SK-N-SH treated with all-trans-retinoic acid at 6 μM for 48 hours (cell line): ENCODE measurements at regions not wholly inside any gene's neighbourhood (a gene's known extent, or its start where the extent isn't known, plus 50 kb on each side); places are given as distances from the start of the nearest gene placed in this dataset.

ENCODE experiments used
- ATAC-seq: fragments of 200-7000 bp; cut with Tn5 transposase; 3 replicates; pipeline ENCODE4 v1.9.1; 2020; ENCODE audit warnings: mild to moderate bottlenecking, moderate library complexity
- ARNTL ChIP-seq: fragments of 450-650 bp; formaldehyde crosslinking; IDR thresholded peaks from 2 replicates; pipeline ENCODE4 v1.5.0; 2020; ENCODE audit warnings: low read depth, mild to moderate bottlenecking, moderate library complexity, borderline replicate concordance
- BACH2 ChIP-seq: fragments of 250-450 bp; sonication (Bioruptor Pico); IDR thresholded peaks from 2 replicates; pipeline ENCODE4 v1.9.0; 2021; ENCODE audit warnings: mild to moderate bottlenecking, borderline replicate concordance
- CREB5 ChIP-seq: fragments of 250-450 bp; sonication (Bioruptor Pico); IDR thresholded peaks from 2 replicates; pipeline ENCODE4 v1.5.1; 2020; ENCODE audit warnings: low read depth, mild to moderate bottlenecking, moderate library complexity
- CSDC2 ChIP-seq: fragments of 250-450 bp; sonication (Bioruptor Pico); IDR thresholded peaks from 2 replicates; pipeline ENCODE4 v1.5.0; 2020; ENCODE audit warnings: mild to moderate bottlenecking, moderate library complexity
- CSRNP3 ChIP-seq: fragments of 250-450 bp; sonication (Bioruptor Pico); IDR thresholded peaks from 2 replicates; pipeline ENCODE4 v1.5.1; 2021; ENCODE audit warnings: mild to moderate bottlenecking, moderate library complexity
- GLIS3 ChIP-seq: fragments of 250-450 bp; sonication (Bioruptor Pico); IDR thresholded peaks from 2 replicates; pipeline ENCODE4 v1.5.0; 2020; ENCODE audit warnings: mild to moderate bottlenecking, moderate library complexity
- ISL1 ChIP-seq: fragments of 250-450 bp; sonication (Bioruptor Pico); IDR thresholded peaks from 2 replicates; pipeline ENCODE4 v2.1.2; 2022; ENCODE audit warnings: mild to moderate bottlenecking, moderate library complexity
- OSR1 ChIP-seq: fragments of 250-450 bp; sonication (Bioruptor Pico); IDR thresholded peaks from 2 replicates; pipeline ENCODE4 v1.8.0; 2022; ENCODE audit warnings: moderate library complexity, mild to moderate bottlenecking, inconsistent platforms
- PATZ1 ChIP-seq: fragments of 250-450 bp; sonication (Bioruptor Pico); IDR thresholded peaks from 2 replicates; pipeline ENCODE4 v1.8.0; 2020; ENCODE audit warnings: mild to moderate bottlenecking, moderate library complexity, borderline replicate concordance
- POU6F1 ChIP-seq: fragments of 250-450 bp; sonication (Bioruptor Pico); IDR thresholded peaks from 2 replicates; pipeline ENCODE4 v1.8.0; 2021; ENCODE audit warnings: low read depth, mild to moderate bottlenecking, moderate library complexity, borderline replicate concordance
- PPARA ChIP-seq: fragments of 250-450 bp; sonication (Bioruptor Pico); IDR thresholded peaks from 2 replicates; pipeline ENCODE4 v1.5.0; 2020; ENCODE audit warnings: mild to moderate bottlenecking, borderline replicate concordance
- RARB ChIP-seq: fragments of 250-450 bp; sonication (Bioruptor Pico); IDR thresholded peaks from 2 replicates; pipeline ENCODE4 v1.8.0; 2021; ENCODE audit warnings: mild to moderate bottlenecking, moderate library complexity
- SNAI2 ChIP-seq: fragments of 250-450 bp; sonication (Bioruptor Pico); IDR thresholded peaks from 2 replicates; pipeline ENCODE4 v1.5.0; 2020; ENCODE audit warnings: mild to moderate bottlenecking, moderate library complexity
- TCF4 ChIP-seq: fragments of 250-450 bp; sonication (Bioruptor Pico); IDR thresholded peaks from 2 replicates; pipeline ENCODE4 v1.8.0; 2021; ENCODE audit warnings: mild to moderate bottlenecking, moderate library complexity, borderline replicate concordance
- TOX ChIP-seq: fragments of 250-450 bp; sonication (Bioruptor Pico); IDR thresholded peaks from 2 replicates; pipeline ENCODE4 v1.8.0; 2021; ENCODE audit warnings: mild to moderate bottlenecking, moderate library complexity, borderline replicate concordance
- TSHZ2 ChIP-seq: fragments of 250-450 bp; sonication (Bioruptor Pico); IDR thresholded peaks from 2 replicates; pipeline ENCODE4 v1.5.0; 2020; ENCODE audit warnings: mild to moderate bottlenecking, moderate library complexity
- ZC3H10 ChIP-seq: fragments of 250-450 bp; sonication (Bioruptor Pico); IDR thresholded peaks from 2 replicates; pipeline ENCODE4 v1.5.1; 2021; ENCODE audit warnings: mild to moderate bottlenecking, moderate library complexity
- ZFP3 ChIP-seq: fragments of 250-450 bp; sonication (Bioruptor Pico); IDR thresholded peaks from 2 replicates; pipeline ENCODE4 v1.5.0; 2020; ENCODE audit warnings: mild to moderate bottlenecking, moderate library complexity
- ZFP30 ChIP-seq: fragments of 450-650 bp; formaldehyde crosslinking; IDR thresholded peaks from 2 replicates; pipeline ENCODE4 v1.5.0; 2022; ENCODE audit warnings: mild to moderate bottlenecking, moderate library complexity
- ZNF565 ChIP-seq: fragments of 450-650 bp; formaldehyde crosslinking; conservative IDR thresholded peaks from 2 replicates; pipeline ENCODE4 v1.5.0; 2020; ENCODE audit warnings: low read depth, mild to moderate bottlenecking, moderate library complexity
- ZNF70 ChIP-seq: fragments of 450-650 bp; formaldehyde crosslinking; IDR thresholded peaks from 2 replicates; pipeline ENCODE4 v1.5.0; 2020; ENCODE audit warnings: mild to moderate bottlenecking, moderate library complexity
- ZNF8 ChIP-seq: fragments of 450-650 bp; formaldehyde crosslinking; IDR thresholded peaks from 2 replicates; pipeline ENCODE4 v1.5.0; 2020; ENCODE audit warnings: mild to moderate bottlenecking, moderate library complexity

GRCh38 chr6:114783783-114784182, 441.0 kb upstream of the HS3ST5 start:
- TF ChIP-seq RARB (CRISPR knock-in tag) (no peak), ZNF565 (no peak), ZFP3 (no peak), TCF4 (CRISPR knock-in tag) (no peak), TOX (CRISPR knock-in tag) (no peak), CSRNP3 (CRISPR knock-in tag) (no peak), POU6F1 (no peak), BACH2 (CRISPR knock-in tag) (no peak), ZFP30 (CRISPR knock-in tag) (no peak), PATZ1 (no peak), ZNF70 (CRISPR knock-in tag) (no peak), ARNTL (CRISPR knock-in tag) (no peak), OSR1 (no peak), ZNF8 (CRISPR knock-in tag) (no peak)
- ATAC-seq: no peak

GRCh38 chr6:114783083-114783482, 440.3 kb upstream of the HS3ST5 start:
- no peak for ATAC-seq
- TF ChIP-seq RARB (CRISPR knock-in tag) (no peak), CSDC2 (CRISPR knock-in tag) (no peak), TSHZ2 (CRISPR knock-in tag) (no peak), CREB5 (CRISPR knock-in tag) (no peak), ARNTL (CRISPR knock-in tag) (no peak), ZNF565 (no peak), GLIS3 (CRISPR knock-in tag) (no peak), ISL1 (CRISPR knock-in tag) (no peak), OSR1 (no peak), ZNF70 (CRISPR knock-in tag) (no peak), PPARA (CRISPR knock-in tag) (no peak), CSRNP3 (CRISPR knock-in tag) (no peak), ZFP3 (no peak), TCF4 (CRISPR knock-in tag) (no peak), ZFP30 (CRISPR knock-in tag) (no peak), ZC3H10 (no peak), SNAI2 (CRISPR knock-in tag) (no peak), PATZ1 (no peak), TOX (CRISPR knock-in tag) (no peak), BACH2 (CRISPR knock-in tag) (no peak)
